Heart left ventricle (tissue), 16 donors: ENCODE measurements at regions not wholly inside any gene's neighbourhood (a gene's known extent, or its start where the extent isn't known, plus 50 kb on each side); places are given as distances from the start of the nearest gene placed in this dataset.

Source experiments
- ATAC-seq, 4 donors: fragments of 200-7000 bp; cut with Tn5 transposase; one replicate each; pipeline ENCODE4 v1.9.1; 2020 to 2022; ENCODE audit warnings: moderate library complexity in 4 of 4, mild to moderate bottlenecking in 3 of 4, moderate number of reproducible peaks in 1 of 4
- DNase-seq, 5 donors: peaks; one replicate each; pipeline ENCODE4 v3.0.0-alpha.2; 2020
- H3K27ac ChIP-seq, 12 donors: fragments of 200-600 bp; sonication (generic) in 4 of 12; one replicate each; pipeline versions ENCODE4 v1.5.0 to v1.8.0; 2016 to 2022; ENCODE audit warnings: mild to moderate bottlenecking in 2 of 12
- H3K27me3 ChIP-seq, 9 donors: fragments of 200-600 bp; sonication (generic) in 2 of 9; one replicate each; pipeline versions ENCODE4 v1.5.1 to v1.8.0; 2016 to 2022; ENCODE audit warnings: mild to moderate bottlenecking in 3 of 9
- H3K36me3 ChIP-seq, 9 donors: fragments of 200-600 bp; sonication (generic) in 2 of 9; one replicate each; pipeline versions ENCODE4 v1.5.0 to v1.8.0; 2018 to 2022; ENCODE audit warnings: mild to moderate bottlenecking in 2 of 9
- H3K4me1 ChIP-seq, 12 donors: fragments of 200-600 bp; sonication (generic) in 4 of 12; one replicate each; pipeline versions ENCODE4 v1.5.0 to v1.8.0; 2016 to 2022; ENCODE audit warnings: mild to moderate bottlenecking in 3 of 12
- H3K4me3 ChIP-seq, 12 donors: fragments of 200-600 bp; sonication (generic) in 4 of 12; one replicate each; pipeline versions ENCODE4 v1.5.0 to v1.8.0; 2017 to 2022; ENCODE audit warnings: mild to moderate bottlenecking in 9 of 12, moderate library complexity in 4 of 12
- H3K9me3 ChIP-seq, 12 donors: fragments of 200-600 bp; sonication (generic) in 4 of 12; one replicate each; pipeline versions ENCODE4 v1.5.0 to v1.8.0; 2016 to 2022; ENCODE audit warnings: mild to moderate bottlenecking in 1 of 12
- CTCF ChIP-seq, 12 donors: fragments of 200-600 bp; sonication (generic) in 4 of 12; IDR thresholded peaks; one replicate each; pipeline versions ENCODE4 v1.5.0 to v1.8.0; 2018 to 2022; ENCODE audit warnings: antibody characterized with exemption in 12 of 12, mild to moderate bottlenecking in 5 of 12
- POLR2A ChIP-seq, 2 donors: fragments of 450-650 bp; IDR thresholded peaks; one replicate each; pipeline ENCODE4 v1.6.1; 2017; ENCODE audit warnings: antibody characterized with exemption in 2 of 2, mild to moderate bottlenecking in 2 of 2, moderate library complexity in 2 of 2
- WGBS, 4 donors: extraction: QIAGEN DNeasy Blood & Tissue Kit in 2 of 4; methylation state at CpG; one replicate each; pipeline versions ENCODE4 v1.1.5 to v1.1.7; 2013 to 2018; 5-methylcytosine and 5-hydroxymethylcytosine counted together
- intact Hi-C, 10 donors: fragments of 100-400 bp; cut with DNase I; formaldehyde crosslinking; loops; one replicate each; pipeline versions ENCODE4 v1.11.1 to v1.14.2; 2022
- donor health status: ischemic (EF 13 %, LVEDD 7.1; RV severe dilation, severe dysfunction).
- donor health status: healthy with polysubstance abuse.
- donor health status: DM: no; HTN: yes; CAD: no.
- donor health status: DM: no; HTN: no; CAD: no.
- donor health status: ischemic (EF 25% LVEDD 6.9; RV normal size, moderate dysfunction).
- donor health status: ischemic (EF 25% LVEDD 5.7; RV mildly dilated, moderate dysfunction).
- donor health status: healthy.
- donor health status: DM: yes; HTN: yes; CAD: no.
- donor health status: ischemic (EF 35%, LVEDD 5.7; RV mildly dilated, moderate dysfunction).
- donor health status: nonischemic (EF 11% LVEDD 7.7; RV severe dilation, severe dysfunction).
- donor health status: DM: yes; HTN: yes; CAD: no.
- donor health status: PGD.
- donor health status: ischemic (EF 29% LVEDD 5.4; RV normal size, mild dysfunction).
- donor health status: nonischemic (EF 23%, LVEDD 6.1; RV moderate dilation, normal function).

- no peak overlapping the region for H3K4me3 ChIP-seq
- DNase-seq (peak in 4 of 5 donors; percentile 30 to 44 (median 36)), ATAC-seq (no peak)
- peak overlapping the region in 11 of 12 donors; percentile 42 to 84 (median 66) for H3K27ac ChIP-seq
- no peaks in the 10 kb centered on the region for H3K27me3 ChIP-seq
- H3K4me1 ChIP-seq = peaks cover 6 to 66% (median 24%) of the 10 kb centered on the region in 12 donors
- 29 to 77% (median 44%) methylated on average over 2 of the region's 2 CpGs for WGBS, 4 donors
- intact Hi-C loops = loop anchor here in 4 of 10 donors (2.0 to 10.0 kb wide), 7 partner anchors 37 to 453 kb away; partner anchors contain the start of gene NFIB (in 1 of the 4)
- H3K36me3 ChIP-seq = no peaks in the 10 kb centered on the region
- TF ChIP-seq POLR2A (IDR thresholded peaks at IDR 0.05) = no peak
- TF ChIP-seq CTCF (IDR thresholded peaks at IDR 0.05) = no peak
- H3K9me3 ChIP-seq = no peaks in the 10 kb centered on the region
Observed at GRCh38 chr9:13898957-13899356, 415.0 kb downstream of the NFIB start.

DNA sequence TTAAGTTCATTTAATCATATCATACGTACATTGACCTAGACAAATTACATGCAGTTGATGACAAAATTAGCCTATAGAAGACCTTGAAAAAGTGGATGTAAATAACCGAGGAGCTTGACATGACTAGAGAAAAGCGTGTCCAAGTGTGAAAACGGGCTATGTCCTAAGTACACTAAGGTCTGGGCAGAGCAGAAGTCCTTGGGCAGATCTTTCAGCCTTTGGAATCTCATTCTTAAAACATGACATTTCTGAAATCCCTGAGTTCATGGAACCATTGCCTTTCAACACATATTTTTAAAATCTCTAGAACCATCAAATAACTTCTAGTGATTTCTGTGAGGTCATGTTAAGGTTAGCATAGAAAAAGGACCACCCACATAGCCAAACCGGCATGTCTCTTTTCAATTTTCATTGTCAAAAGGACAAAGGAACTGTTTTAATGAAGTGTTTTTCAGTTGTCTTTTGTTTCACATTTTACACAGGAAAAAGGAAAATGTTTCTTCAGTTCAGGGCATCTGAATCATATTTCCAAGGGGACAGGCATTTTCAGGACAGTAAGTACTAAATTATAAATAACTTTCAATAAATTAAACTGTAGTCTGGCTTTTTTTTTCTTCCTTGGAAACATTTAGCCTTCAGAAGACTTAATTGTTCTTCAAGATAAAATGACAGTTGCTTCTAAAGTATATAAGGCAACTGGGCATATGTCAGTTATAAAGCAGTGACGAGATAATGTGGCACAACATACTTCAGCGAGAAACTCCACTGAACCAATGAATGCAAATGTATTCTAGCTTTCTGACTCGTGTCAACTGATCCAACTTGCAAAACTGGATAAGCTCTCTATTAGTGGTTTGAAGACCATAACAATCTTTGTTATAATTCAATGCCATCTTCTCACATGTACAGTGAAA, 416.8 kb downstream of the NFIB start:
- ATAC-seq = peak in 3 of 4 donors; percentile 29 to 46 (median 30)

GRCh38 chr9:13896047-13896446, 417.9 kb downstream of the NFIB start:
- peak overlapping the region in 6 of 12 donors; percentile 22 to 58 (median 43) for H3K27ac ChIP-seq
- 70 to 73% (median 72%) methylated on average over 1 of the region's 1 CpG for WGBS, 4 donors
- H3K4me3 ChIP-seq = no peak overlapping the region
- no peak for TF ChIP-seq CTCF (IDR thresholded peaks at IDR 0.05)
- TF ChIP-seq POLR2A (IDR thresholded peaks at IDR 0.05) = no peak
- ATAC-seq = no peak
- peaks cover 6 to 51% (median 24%) of the 10 kb centered on the region in 12 donors for H3K4me1 ChIP-seq
- no peaks in the 10 kb centered on the region for H3K36me3 ChIP-seq
- H3K9me3 ChIP-seq = no peaks in the 10 kb centered on the region
- H3K27me3 ChIP-seq = no peaks in the 10 kb centered on the region
- intact Hi-C loops = loop anchor here in 4 of 10 donors (5.0 to 10.0 kb wide), 6 partner anchors 34 to 456 kb away; partner anchors contain the start of gene NFIB (in 1 of the 4)
- DNase-seq = no peak

More for the DNA sequence above, 416.8 kb downstream of the NFIB start:
- DNase-seq = no peak
- Histone ChIP-seq H3K4me3 (no peak overlapping the region), H3K27ac (peak overlapping the region; percentile 22 to 75 (median 50)), H3K9me3 (no peaks in the 10 kb centered on the region), H3K27me3 (no peaks in the 10 kb centered on the region), H3K4me1 (peaks cover 6 to 56% (median 24%) of the 10 kb centered on the region in 12 donors), H3K36me3 (no peaks in the 10 kb centered on the region)
- 55 to 61% (median 58%) methylated on average over 8 of the region's 8 CpGs for WGBS, 4 donors
- intact Hi-C loops = loop anchor here in 4 of 10 donors (5.0 to 10.0 kb wide), 6 partner anchors 35 to 455 kb away; partner anchors contain the start of gene NFIB (in 1 of the 4)
- TF ChIP-seq CTCF (IDR thresholded peaks at IDR 0.05) = no peak
- no peak for TF ChIP-seq POLR2A (IDR thresholded peaks at IDR 0.05)

- H3K27me3 ChIP-seq = no peaks in the 10 kb centered on the region
- no peak overlapping the region for H3K27ac ChIP-seq
- WGBS, 4 donors = 90 to 100% (median 94%) methylated on average over 1 of the region's 1 CpG
- no peak for DNase-seq
- no peaks in the 10 kb centered on the region for H3K36me3 ChIP-seq
- TF ChIP-seq POLR2A (IDR thresholded peaks at IDR 0.05) (no peak), CTCF (IDR thresholded peaks at IDR 0.05) (no peak)
- intact Hi-C loops = loop anchor here in 1 of 10 donors (10.0 kb wide), 1 partner anchor 70 kb away; no protein-coding TSS in a partner anchor
- no peak for ATAC-seq
- H3K4me1 ChIP-seq = no peaks in the 10 kb centered on the region
- H3K9me3 ChIP-seq = peaks cover 0 to 25% (median 11%) of the 10 kb centered on the region in 12 donors
- H3K4me3 ChIP-seq = no peak overlapping the region
Observed at GRCh38 chr9:13885258-13885657, 428.7 kb downstream of the NFIB start.
